Stimulated activated CD4-positive, alpha-beta T cell treated with anti-CD3 and anti-CD28 coated beads, Interleukin-1b, Interleukin-23, amount 100 ng/mL, for 1 hour (primary cell): ENCODE measurements at regions not wholly inside any gene's neighbourhood (a gene's known extent, or its start where the extent isn't known, plus 50 kb on each side); places are given as distances from the start of the nearest gene placed in this dataset.
"Not testable (repeated sequence)": the region's sequence is repeated elsewhere in the genome, so short reads cannot be mapped to it uniquely, and the experiment has no call there.

ENCODE experiments used
- DNase-seq, 2 donors: peaks; one replicate each; pipeline ENCODE4 v3.0.0-alpha.2; 2020; ENCODE audit warnings: low read depth in 2 of 2

DNA sequence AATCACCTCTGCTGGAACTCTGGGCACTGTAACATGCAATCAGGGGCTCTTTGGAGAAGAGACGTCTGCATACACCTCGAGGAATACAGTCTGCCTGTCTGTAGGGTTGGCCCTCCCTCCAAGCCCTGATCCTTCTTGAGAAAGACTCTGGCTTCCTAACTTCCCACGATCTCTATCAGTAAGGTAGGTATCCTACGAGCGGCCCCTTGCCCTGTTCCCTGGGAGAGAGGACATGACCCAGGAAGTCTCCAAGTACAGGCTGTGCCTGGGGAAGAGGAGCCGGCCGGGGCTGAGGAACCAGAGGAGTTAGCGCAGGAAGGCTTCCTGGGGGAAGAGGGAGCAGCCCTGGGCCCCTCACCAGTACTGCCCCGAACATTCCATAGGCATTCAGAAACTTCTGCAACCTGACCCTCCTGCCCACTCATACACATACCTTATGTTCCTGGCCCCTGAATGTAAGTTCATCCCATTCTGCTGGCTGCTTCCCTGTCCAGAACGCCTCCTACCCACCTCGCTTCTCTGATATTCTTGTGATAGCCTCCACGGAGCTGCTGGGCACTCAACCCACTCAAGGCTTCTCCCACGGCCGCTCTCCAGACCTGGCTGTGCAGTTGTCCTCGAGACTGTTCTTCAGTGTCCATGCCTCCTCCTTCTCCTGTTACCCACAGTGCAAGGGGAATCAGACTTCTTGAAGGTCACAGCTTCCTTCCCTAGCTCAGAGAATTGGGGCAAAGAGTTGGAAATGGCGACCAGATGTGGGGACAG lies 116.1 kb downstream of the CYP26B1 start:
- DNase-seq: no peak

DNA sequence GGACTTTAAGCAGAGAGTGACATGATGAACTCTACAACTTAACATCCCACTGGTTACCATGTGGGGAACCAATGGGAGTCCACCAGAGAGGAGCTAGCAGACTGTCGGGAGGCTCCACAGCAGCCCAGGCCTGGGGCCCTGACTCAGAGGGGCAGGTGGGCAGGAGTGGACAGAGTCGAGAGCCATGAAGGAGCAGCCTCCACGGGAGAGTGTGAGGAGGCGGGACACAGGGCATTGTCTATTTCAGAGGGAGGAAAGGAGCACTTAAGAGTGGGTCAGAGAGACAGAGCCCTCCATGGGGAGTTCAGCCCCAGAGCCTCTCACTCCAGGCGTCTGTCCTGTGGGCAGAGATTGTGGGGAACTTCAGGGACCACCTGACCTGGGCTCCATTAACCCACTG lies 118.7 kb downstream of the CYP26B1 start:
- no peak for DNase-seq

DNA sequence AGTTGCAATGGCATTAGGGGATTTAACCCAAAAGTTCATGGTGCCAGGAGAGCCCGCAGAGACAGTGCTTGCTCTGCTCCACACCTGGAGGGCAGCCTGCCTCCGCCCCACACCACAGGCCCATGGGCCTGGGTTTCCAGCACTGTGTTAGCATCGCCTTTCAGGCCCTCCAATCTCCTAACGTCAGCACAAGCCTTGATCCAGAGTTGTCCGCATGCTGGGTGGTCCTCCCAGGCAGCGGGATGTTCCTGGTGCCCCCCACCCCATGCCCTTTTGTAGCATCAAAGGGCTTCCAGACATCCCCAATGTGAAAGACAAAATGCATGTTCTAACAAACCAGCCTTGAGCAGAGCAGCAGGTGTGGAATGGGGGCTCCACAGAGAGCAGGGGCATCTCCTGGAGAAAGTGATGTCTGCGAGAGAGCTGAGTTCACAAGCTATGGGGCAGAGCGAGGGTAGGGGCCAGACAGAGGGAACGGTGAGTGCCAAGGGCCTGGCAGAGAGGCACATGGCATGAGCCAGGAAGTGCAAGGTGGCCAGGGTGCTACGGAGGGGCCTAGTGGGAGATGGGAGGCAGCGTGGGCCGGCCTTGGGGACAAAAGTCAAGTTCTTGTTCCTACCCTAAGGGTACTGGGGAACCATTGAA lies 119.2 kb downstream of the CYP26B1 start:
- DNase-seq: no peak

DNA sequence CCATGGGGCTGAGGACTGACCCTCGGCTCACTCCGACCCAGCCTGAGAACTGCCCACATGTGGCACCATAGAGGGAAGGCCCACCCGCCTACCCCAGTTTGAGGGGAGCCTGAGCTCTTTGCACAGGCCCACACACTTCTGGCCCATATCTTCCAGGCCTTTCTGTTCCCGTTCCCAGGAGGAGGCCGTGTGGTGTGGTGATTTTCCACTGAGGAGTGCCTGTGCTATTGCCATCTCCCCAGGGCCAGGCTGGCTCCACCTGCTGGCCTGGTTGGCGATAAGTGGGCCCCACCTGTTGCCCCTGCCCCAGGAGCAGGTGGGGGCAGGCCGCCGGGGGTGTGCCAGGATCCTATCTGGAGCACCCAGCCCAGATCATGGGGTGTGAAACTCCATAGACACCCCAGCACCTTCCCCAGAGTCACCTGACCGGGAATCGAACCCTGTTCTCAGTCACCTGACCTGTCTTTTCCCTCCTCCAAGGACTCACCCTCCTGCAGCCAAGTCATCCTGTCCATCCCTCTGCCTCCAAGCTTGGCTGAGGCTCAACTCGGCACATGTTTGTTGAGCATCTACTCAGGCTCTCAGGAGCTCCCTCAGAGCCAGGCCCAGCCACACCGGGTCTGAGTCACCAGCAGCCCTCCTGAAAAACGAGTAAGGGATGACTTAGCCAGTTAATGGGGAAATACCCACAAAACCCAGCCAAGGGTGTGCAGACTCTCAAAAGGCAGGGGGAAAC lies 120.1 kb downstream of the CYP26B1 start:
- no peak for DNase-seq

DNA sequence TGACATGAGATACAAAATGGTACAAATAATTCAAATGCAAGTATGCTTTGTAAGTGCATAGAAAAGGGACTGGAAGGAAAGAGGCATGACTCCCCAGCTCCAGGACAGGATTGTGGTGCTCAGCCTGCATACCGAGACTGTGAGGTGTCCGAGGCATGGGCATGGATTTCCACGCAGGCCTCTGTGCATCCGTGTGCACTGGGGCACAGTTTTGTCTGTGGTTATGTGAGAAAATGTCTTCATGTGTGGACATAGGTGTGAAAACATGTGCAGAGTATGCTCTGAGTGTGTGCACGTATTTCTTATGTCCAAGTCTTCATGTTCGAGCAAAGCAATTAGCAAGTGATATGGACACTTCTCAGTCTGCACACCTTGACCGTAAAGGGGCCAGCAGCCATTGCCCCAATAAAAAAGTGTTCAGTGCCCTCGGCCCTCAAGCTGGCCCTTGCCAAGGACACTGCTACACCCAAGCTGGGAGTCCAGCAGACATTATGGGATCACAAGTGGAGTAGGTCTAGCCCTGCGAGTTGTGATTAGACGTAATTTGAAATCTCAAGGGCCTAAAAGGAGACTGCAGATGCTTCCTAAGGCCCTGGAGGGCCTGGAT lies 120.7 kb downstream of the CYP26B1 start:
- no peak for DNase-seq

DNA sequence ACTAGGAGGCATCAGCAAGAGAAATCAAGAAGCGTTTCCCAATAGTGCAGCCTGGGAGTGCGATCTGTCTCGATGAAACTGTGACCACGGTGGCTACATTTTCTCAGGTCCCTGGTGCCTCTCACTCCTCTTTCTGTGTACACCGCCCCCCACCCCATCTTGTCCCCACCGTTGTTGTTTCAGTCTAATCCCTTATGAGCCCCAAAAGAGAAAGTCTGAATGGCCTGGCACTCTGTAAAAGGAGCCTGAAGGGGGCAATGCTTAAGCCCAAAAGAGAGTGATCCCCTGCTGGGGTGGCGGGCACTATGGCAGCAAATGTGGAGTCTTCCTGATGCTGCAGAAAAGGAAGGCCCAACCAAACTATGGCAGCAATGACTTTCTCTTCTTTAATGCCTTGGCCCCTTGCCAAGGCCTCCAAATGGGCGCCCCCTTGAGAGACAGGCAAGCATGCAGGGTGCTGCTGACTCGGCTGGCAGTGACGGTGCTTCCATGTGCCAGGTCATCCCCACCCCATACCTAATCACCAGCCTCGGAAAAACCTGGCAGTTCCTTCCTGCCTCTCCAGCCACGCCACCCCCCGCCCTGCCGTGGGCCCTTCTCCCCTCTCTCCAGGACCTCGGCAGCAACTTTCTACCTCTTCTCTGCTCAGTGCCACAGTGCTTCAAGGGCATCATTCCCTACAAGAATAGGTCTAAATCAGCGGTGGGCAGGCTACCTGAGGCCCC lies 123.0 kb downstream of the CYP26B1 start:
- DNase-seq: no peak

DNA sequence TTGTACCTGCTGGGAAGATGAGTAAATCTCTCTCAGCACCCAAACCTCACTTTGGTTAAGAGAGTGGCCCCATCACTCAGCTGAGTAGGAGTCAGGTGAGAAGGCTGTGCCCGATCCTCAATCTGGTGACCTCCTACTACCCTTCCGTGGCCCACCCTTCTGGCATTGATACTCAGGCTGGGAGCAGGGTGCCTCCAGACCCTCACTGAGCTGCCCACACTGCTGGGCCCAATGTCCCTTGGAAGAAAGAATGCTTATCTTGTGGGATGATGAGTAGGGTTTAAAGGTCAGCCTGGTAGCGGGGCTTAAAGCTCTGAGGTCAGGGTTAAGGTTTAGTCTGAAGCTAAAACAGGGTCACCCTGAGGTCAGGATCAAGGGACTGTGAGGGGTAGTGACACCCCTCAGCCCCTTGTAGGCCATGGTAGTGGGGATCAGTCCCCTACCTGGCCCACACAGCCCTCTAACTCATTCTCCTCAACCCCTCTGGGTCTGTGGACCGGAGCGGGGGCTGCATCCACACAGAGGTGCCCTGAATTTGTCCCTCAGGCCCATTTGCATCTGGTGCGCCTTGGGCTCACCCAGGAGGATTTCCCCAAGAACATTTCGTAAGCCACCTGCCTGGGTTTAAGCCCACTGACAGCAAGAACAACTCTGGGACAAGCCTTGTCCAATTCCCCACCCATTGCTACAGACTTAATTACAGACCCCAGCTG lies 123.8 kb downstream of the CYP26B1 start:
- DNase-seq: no peak

DNA sequence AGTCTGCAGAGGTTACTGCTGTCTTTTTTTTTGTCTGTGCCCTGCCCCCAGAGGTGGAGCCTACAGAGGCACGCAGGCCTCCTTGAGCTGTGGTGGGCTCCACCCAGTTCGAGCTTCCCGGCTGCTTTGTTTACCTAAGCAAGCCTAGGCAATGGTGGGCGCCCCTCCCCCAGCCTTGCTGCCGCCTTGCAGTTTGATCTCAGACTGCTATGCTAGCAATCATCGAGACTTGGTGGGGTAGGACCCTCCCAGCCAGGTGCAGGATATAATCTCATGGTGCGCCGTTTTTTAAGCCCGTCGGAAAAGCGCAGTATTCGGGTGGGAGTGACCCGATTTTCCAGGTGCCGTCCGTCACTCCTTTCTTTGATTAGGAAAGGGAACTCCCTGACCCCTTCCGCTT lies 126.3 kb downstream of the CYP26B1 start:
- not testable (repeated sequence) for DNase-seq

DNA sequence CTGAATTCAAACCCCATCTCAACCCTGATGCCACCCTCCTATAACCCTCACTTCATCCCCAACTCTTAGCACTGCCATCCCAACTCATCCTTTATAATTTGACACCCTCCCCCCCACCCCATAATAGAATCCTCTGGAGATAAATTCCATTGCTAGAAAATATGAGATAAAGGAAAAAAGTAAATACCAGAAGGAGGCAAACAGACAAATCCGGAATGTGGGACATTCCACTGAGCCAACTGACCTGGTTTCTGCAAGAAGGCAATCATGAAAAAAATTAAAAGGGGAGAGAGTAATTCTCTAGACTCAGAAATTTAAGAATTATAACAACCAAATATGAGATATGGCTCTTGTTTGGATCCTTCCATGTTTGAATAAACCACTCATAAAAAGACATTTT lies 132.4 kb downstream of the CYP26B1 start:
- DNase-seq: no peak

DNA sequence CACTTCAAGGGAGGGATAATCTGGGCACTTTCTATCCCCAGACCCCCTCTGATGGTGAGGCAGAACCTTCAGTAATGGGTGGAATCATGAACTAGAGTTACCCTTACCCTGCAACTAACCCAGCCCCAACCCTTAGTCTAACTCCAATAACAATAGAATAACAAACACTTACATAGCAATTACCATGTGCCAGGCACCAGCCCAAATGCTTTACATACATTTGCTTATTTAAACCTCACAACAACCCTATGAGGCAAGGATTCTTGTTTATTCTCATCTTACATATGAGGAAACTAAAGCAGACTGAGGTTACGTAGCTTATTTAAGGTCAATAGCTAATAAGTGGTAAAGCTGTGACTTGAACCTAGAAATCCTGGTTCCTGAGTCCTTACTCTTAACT lies 132.8 kb downstream of the CYP26B1 start:
- DNase-seq: no peak

DNA sequence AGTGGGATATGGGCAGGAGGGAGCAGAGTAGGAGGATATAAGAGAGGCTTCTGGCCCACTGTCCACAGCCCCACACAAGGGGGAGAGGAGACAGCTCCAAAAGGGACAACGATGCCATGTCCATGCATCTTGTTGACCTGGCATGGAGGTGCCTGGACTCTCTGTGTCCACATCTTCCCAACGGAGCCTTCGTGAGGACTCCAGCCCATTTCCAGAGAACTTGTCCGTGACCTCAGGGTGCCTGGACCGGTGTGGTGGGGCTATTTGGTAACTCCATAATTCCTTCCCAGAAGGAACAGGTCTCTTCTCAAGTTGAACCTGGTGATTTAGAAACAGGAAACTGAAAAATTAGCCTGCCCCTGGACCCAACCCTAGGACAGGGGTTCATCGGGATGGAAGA lies 133.9 kb downstream of the CYP26B1 start:
- no peak for DNase-seq

DNA sequence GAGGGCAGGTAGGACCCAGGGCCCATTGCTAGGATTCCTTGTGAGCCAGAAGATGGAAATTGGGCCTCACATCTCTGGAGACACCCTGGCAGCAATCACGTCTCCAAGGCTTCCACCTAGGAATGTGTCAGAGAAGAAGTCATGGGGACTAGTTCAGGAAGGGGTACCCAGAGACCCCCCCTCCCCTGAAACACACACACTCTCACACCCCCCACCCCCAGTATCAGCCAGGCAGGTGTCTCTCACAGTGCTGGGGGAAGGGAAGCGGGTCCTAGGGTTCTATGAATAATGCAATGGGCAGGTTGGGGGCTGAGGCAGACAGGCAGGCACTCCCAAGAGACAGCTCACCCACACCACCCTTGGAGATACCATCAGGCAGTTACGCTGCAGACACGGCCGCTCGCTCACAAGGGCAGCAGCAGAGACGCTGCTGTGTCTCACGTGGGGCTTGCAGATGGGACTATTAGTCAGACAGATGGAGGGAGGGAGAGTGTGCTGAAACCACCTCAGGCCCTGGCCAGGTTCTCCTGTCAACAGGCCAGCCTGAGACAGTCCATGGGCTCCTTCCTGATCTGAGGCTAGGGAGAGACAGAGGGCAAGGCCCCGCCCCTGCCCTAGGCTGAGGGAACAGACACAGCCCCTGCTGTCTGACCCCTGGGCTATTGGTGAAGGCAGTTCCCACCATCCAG lies 134.6 kb downstream of the CYP26B1 start:
- DNase-seq: no peak

DNA sequence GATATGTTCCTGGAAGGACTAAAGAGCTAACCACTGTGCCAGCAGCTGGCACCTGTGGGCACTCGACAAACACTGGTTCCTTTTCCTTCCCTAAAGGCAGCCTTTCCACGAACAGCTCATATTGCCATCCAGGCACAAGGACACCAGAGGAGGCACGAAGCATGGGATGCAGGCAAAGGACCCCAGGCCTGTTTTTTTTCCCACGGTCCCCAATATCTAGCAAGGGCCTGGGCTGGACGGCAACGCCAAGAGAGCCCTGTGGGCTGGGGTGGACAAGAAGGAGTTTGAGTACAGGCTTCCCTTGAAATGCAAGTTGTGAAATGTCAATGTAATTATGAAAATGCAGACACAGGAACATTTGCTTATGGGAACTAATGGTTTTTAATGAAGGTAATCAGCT lies 135.9 kb downstream of the CYP26B1 start:
- no peak for DNase-seq

DNA sequence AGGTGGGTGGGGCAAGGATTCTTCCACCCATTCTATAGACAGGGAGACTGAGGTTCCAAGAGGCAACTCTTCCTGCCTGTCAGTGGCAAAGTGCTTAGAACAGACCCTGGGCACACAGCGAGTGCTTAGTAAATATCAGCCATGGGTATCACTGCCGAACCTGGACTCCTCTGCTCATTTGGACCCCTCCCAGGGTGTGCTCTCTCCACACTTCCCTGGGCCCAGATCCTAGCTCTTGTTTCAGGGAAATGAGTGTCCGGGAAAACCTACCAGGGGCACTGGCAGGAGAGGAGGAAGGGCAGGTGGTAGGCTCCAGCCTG lies 136.3 kb downstream of the CYP26B1 start:
- DNase-seq: no peak

DNA sequence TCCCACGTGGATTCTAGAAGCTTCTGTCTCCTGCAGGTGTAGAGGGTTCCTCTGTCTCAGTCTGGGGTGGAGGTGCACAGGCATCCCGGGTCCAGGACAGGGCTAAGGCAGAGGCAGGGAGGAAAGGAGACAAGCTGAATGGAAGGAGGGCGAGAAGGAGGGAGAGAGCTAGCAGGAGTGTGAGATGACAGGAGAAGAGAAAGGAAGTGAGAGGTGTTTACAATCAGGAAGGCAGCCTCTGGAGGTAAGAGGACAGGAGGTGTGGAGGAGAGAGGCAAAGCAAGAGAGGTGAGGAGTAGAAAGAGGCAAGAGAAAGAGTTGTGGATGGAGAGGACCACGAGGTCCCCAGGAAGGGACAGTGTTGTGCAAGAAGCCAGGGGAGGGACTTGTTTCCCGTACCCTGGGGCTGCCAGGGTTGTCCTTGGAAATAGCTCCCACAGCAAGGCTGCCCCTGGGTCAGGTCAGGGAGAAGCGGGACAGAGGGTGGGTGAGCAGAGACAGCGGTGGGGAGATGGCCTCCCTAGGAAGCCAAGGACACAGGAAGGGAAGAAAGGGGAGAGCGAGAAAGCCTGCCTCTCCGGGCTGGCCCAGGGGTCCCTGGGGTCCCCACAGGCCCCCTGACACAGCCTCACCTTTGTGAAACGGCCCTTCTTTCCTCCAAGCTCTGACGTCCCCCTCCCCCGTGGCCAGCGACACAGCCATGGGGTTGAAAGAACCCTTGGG lies 136.9 kb downstream of the CYP26B1 start:
- DNase-seq: no peak

DNA sequence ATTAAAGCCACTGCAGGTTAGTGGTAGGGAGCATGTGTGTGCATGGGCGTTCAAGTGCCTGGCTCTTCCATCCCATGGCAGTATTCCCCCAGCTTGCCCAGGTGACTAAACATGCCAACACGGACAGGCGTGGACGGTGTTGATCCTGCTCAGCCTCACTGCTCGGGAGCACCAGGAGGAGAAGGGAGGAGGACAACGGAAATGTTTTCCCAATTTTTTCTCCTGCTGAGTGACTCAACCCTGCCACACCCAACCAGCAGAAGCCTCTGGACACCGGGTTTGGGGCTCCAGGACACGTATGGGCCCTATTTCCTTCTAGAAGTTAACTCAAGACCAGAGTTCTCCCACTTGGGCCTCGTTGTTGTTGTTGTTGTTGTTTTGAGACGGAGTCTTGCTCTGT lies 139.1 kb downstream of the CYP26B1 start:
- no peak for DNase-seq

DNA sequence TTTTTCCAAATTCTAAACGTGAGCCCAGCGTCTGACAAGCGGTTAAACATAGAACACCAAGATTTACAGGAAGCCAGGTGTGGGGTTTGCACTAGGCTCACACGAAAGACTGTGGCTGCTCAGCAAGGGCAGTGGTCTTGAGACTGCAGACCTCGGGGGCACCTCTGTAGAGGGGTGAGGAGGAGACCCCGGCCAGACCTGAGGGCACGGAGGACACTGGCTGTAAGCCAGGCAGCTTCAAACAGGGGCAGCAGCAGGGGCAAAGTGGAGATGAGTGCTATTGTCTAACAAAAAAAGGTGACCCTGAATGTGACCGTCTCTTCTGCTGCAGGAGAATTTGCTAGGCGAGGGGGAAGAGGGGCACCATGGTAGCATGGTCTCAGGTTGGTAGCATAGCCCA lies 140.3 kb downstream of the CYP26B1 start:
- no peak for DNase-seq

DNA sequence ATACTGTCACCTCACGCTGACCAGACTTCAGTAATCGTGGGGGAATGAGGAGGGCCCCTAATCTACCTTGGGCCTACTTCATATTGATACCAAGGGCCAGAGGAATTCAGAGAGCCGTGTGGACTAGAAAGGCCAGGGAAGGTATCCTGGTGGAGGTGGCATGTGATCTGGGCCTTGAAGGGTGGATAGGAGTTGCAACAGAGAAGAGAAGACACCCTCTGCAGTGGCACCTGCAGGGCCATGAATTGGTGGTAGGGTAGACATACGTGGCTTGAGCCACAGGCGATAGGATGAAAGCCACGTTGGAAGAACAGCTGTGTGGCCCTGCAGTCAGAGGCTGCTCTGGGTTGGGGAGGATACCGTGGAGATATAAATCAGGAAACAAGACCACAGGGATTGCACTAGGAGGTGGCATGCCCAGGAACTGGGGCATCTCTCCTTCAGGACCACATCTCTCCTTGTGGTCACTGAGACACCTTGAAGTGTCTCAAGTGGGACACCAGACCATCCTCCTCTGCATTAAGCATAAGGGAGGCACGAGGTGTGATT lies 141.4 kb downstream of the CYP26B1 start:
- no peak for DNase-seq

DNA sequence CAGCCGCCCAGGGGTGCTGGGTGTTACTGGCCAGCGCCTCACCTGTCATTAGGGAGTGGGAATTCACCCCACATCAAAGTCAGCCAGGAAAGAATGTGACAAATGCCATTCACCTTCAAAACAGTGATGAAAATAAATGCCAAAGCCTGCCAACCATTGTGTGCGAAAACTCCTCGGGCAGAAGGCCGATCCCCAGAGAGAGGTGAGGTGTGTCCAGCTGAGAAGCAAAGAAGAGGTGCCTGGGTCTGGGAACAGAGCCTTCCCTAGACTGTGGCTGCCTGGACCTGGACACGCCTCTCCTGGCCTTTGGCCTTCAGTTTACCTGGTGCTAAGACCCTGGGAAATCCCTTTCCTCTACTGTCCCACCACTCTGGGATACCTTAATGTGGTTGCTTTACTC lies 142.7 kb downstream of the CYP26B1 start:
- no peak for DNase-seq
